GM19324 (cell line): ENCODE measurements at regions not wholly inside any gene's neighbourhood (a gene's known extent, or its start where the extent isn't known, plus 50 kb on each side); places are given as distances from the start of the nearest gene placed in this dataset.
"Not testable (repeated sequence)": the region's sequence is repeated elsewhere in the genome, so short reads cannot be mapped to it uniquely, and the experiment has no call there.

ENCODE experiments used
- ATAC-seq: cut with Tn5 transposase; IDR thresholded peaks from one replicate; pipeline ENCODE4 v1.9.1; 2021; ENCODE audit warnings: mild to moderate bottlenecking, moderate library complexity; ENCODE audit not compliant: unreplicated experiment, low FRiP score

GRCh38 chr1:80639777-80640533, 1160.8 kb upstream of the ADGRL2 start:
- ATAC-seq = peak; percentile 95

- no peak for ATAC-seq
Measured at GRCh38 chr1:80633947-80634706, 1166.6 kb upstream of the ADGRL2 start.

DNA sequence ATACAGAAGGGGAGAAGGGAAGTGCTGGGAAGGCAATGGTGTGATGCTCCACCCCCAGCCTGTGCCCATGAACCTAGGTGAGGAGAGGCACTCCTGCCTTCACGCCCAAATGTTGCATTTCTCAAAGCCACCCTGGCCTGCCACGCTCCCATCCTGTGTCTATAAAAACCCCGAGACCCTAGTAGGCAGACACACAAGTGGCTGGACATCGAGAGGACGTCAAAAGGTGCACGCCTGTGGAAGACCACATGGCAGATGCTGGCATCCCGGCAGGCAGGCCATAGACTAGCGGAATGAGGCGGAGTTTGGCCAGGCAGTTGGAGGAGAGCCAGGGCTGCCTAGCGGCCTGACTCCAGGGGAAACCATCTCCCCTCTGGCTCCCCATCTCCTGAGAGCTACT, 1168.5 kb upstream of the ADGRL2 start:
- ATAC-seq = no peak

GRCh38 chr1:80629304-80629837, 1171.4 kb upstream of the ADGRL2 start:
- peak; percentile 62 for ATAC-seq

DNA sequence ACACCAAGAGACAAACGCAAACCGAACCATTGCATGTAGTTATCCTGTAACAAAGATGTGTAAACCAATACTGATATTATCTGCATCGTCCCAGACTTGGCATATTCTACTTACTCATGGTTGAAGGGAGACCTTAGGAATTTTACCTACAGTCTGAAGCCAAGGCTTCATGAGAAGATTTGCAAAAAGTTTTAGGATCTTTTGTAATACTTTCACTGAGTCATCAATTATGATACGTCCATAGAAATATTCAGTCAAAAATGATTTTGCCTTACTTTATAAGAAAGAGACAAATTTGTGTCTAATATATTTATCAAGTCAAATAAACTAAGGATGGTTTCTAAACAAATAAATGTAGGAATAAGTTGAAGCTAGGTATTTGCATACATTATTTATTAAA, 1176.1 kb upstream of the ADGRL2 start:
- ATAC-seq = no peak

GRCh38 chr1:80607064-80607463, 1193.7 kb upstream of the ADGRL2 start:
- peak; percentile 65 for ATAC-seq

DNA sequence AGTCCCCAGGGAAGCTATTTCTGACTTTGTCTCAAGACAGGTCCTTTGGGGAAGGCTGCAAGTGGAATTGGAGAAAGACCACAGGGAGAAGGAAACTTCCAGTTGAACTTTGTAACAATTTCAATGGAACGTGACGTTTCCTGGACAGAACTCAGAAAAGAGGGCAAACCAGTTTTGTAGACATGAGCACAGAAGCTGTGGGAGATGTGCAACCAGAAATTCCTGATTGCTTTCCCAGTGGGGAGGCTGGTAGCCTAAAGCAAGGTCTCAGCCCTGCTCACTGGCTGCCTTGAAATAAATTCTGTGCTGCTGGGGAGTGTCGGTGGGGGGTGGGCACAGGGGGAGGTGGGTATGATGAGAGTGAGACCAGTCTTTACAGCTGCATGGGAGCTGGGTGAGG, 1206.7 kb upstream of the ADGRL2 start:
- ATAC-seq = no peak

- ATAC-seq = no peak
Measured at GRCh38 chr1:80593197-80593596, 1207.5 kb upstream of the ADGRL2 start.

DNA sequence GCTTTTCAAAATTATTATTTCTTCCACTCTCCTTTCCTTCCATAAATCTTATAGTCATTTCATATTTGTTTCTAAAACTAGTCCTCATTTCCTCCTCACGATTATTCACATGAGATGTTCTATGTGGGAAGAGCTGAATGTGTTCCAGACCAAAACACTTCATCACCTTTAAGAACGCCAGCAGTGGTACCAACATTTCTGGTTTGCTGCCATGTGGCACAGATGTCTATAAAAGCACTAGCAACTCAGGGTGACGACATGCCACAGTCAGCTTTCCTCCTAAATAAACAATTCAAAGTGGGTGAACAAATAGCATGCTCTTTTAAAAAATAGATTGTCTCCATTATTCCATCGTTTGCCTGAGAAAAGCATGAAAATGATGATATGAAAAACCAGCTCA, 1217.8 kb upstream of the ADGRL2 start:
- no peak for ATAC-seq

DNA sequence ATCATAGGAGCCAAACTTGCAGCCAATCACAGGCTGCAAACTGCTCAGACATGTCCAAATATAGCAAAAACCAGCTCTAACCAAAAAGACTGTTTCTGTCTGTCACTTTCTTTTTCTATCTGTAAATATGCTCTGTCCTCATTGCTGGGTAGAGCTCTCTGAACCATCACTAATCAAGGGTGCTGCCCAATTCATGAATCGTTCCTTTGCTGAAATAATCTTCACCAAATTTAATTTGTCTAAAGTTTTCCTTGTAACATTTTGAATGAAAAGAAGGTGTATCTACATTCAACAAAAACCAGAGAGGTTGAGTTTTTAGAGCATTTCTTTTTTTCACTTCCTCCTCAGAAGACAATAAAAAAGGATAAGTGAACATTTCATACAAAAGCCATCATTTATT, 1221.7 kb upstream of the ADGRL2 start:
- ATAC-seq = no peak

GRCh38 chr1:80566867-80567266, 1233.9 kb upstream of the ADGRL2 start:
- ATAC-seq = no peak

GRCh38 chr1:80566123-80566522, 1234.6 kb upstream of the ADGRL2 start:
- no peak for ATAC-seq

DNA sequence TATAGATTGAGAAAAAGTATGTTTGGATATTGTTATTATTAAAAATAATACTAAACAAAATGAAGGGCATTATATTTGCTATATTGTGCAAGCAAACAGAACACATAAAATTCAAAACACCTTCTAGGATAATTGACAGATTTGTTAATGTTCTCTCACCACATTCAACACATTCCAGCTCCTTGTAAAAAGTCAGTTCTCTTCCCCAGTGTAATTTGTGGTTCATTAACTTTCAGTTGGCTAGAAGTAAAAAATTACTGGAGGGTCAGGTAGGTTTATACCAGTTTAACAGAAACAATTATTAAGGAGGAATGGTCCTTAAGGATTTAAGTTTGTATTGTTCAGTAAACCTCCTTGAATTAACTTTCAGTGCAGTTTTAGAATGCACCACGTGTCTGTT, 1235.3 kb upstream of the ADGRL2 start:
- no peak for ATAC-seq

- no peak for ATAC-seq
Measured at GRCh38 chr1:80542231-80542630, 1258.5 kb upstream of the ADGRL2 start.

DNA sequence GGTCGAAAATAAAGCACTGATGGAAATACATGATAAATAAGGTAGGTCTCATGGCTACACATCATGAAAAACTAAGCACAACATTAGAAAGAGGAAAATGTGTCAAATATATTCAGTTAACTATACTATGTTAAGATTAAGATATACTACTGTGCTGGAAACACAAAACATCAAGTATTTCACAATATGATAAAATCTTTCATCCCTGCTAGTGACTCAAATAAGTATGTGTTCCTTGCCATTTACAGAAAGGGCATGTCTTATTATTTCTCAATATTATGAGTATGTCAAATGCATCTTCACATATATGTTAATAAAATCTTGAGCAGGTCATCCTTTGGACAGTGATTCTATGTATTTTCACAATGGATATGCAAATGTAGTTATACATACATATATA, 1260.1 kb upstream of the ADGRL2 start:
- ATAC-seq = no peak

DNA sequence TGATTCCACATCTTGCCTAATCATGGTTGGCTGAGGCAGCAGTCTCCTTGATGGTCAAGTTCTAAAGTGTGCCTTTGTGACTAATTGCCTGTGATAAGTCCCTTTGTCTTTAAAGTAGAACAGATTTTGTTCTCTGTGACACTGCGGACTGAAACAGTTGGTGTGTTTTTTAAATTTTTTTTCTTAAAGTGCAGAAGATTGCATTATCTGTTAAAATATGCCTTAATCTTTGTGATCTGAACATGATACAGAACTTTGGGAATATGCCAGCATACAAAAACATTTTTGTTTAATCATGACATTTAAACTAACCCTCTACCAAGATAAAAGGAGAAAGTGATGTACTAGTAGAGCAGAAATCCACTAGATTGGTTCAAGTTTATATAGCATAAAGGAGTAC, 1260.6 kb upstream of the ADGRL2 start:
- no peak for ATAC-seq

DNA sequence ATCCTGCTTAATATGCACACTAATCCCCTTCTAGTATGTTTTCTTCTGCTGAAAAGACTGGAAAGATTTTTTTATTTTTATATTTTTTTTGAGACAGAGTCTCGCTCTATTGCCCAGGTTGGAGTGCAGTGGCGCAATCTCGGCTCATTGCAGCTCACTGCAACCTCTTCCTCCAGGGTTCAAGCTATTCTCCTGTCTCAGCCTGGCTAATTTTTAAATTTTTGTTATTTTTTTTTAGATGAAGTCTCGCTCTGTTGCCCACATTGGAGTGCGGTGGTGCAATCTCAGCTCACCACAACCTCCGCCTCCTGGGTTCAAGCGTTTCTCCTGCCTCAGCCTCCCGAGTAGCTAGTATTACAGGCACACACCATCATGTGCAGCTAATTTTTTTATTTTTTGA, 1261.4 kb upstream of the ADGRL2 start:
- not testable (repeated sequence) for ATAC-seq

GRCh38 chr1:80536461-80536860, 1264.3 kb upstream of the ADGRL2 start:
- no peak for ATAC-seq

- no peak for ATAC-seq
Measured at GRCh38 chr1:80535466-80535865, 1265.3 kb upstream of the ADGRL2 start.

DNA sequence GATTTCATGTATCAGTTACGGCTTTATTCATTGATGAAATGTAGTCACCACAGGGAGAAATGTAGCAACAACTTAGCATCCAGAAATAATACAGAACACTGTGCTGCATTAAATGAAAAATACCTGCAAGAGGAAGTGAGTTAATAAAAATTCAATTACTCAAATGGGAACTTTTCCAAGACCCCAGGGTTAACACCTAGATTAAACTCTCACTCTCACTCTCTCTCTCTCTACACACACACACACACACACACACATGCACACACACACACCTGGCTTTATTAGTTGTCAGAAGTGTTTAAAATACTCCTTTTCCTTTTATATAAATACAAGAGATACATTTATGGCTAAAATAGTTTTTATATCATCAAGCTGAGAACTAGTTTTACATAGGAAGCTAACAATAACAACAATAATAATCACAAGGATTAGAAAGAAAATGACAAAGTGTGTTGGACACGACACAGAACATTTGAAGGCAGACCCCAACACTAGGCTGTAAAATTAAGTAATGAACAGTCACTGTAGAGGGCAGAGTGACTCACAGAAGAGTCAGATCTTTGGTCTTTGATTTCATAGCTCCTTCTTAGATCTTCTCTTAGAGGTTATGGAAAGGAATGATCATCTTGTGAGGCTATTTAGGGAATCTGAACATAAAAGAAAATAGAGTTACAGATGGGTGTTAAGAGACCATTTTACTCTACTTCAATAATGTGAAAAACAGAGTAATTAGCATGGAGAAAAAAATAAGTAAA, 1266.0 kb upstream of the ADGRL2 start:
- ATAC-seq = no peak

DNA sequence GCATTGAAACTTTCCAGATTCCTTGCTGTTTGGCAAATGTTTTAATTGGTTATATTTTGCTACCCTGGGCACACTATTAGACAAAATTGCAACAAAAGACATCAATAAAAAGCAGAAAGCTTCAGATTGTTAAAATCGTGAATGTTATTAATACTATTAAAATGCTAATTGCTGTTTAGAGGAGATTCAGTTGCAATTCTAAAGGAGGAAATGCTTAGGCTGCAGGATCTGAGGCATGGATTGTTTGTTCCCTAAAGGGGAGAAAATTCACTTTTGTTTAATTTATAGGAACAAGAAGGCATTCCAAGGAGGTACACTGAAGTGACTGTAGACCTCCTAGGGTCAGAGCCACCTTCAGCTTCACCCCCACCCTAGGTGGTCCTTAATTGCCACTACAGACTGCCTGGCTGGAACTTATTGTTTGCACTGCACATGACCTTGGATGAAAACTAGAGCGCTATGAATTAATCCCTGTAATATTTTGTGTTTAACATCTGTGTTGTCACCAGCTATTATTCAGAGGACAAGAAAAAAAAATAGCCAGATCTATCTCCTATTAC, 1266.9 kb upstream of the ADGRL2 start:
- no peak for ATAC-seq
